IPS DF 6.9 (cell line): ENCODE measurements at regions not wholly inside any gene's neighbourhood (a gene's known extent, or its start where the extent isn't known, plus 50 kb on each side); places are given as distances from the start of the nearest gene placed in this dataset.
"Not testable (repeated sequence)": the region's sequence is repeated elsewhere in the genome, so short reads cannot be mapped to it uniquely, and the experiment has no call there.

Experiments used
- DNase-seq: peaks from one replicate; pipeline ENCODE4 v3.0.0-alpha.2; 2013; ENCODE audit warnings: low read depth, low spot score
- H3K27ac ChIP-seq: one replicate; pipeline ENCODE4 v1.5.1; 2013; ENCODE audit warnings: low read length, control low read depth
- H3K27me3 ChIP-seq: 2 replicates; pipeline ENCODE4 v1.6.1; 2013; ENCODE audit warnings: mild to moderate bottlenecking, low read length; ENCODE audit not compliant: control insufficient read depth, insufficient read depth
- H3K36me3 ChIP-seq: 2 replicates; pipeline ENCODE4 v1.6.1; 2013; ENCODE audit warnings: low read length; ENCODE audit not compliant: control insufficient read depth, insufficient read depth
- H3K4me1 ChIP-seq: 2 replicates; pipeline ENCODE4 v1.6.1; 2013; ENCODE audit warnings: low read length; ENCODE audit not compliant: control insufficient read depth, insufficient read depth
- H3K4me3 ChIP-seq: 2 replicates; pipeline ENCODE4 v1.5.1; 2013; ENCODE audit warnings: mild to moderate bottlenecking, low read length
- H3K9me3 ChIP-seq: 2 replicates; pipeline ENCODE4 v1.6.1; 2013; ENCODE audit warnings: low read length, inconsistent platforms; ENCODE audit not compliant: control insufficient read depth, insufficient read depth
- WGBS: extraction: QIAGEN DNeasy Blood & Tissue Kit; methylation state at CpG from one replicate; pipeline ENCODE4 v1.1.7; 2013; ENCODE audit warnings: mixed read lengths, missing lambda C conversion rate; ENCODE audit not compliant: insufficient read length, insufficient coverage; 5-methylcytosine and 5-hydroxymethylcytosine counted together

DNA sequence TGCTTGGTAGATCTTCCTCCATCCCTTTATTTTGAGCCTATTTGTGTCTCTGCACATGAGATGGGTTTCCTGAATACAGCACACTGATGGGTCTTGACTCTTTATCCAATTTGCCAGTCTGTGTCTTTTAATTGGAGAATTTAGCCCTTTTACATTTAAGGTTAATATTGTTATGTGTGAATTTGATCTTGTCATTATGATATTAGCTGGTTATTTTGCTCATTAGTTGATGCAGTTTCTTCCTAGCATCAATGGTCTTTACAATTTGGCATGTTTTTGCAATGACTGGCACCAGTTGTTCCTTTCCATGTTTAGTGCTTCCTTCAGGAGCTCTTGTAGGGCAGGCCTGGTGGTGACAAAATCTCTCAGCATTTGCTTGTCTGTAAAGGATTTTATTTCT lies 72.4 kb downstream of the HNRNPD start:
- H3K4me3 ChIP-seq, H3K4me1 ChIP-seq, H3K9me3 ChIP-seq, DNase-seq, H3K27me3 ChIP-seq, H3K27ac ChIP-seq, H3K36me3 ChIP-seq: not testable (repeated sequence)

GRCh38 chr4:82293304-82293703 lies 80.5 kb downstream of the HNRNPD start:
- H3K4me1 ChIP-seq = no peaks in the 10 kb centered on the region
- no peak overlapping the region for H3K27ac ChIP-seq
- H3K9me3 ChIP-seq = no peaks in the 10 kb centered on the region
- H3K36me3 ChIP-seq = no peaks in the 10 kb centered on the region
- no peak for DNase-seq
- H3K27me3 ChIP-seq = no peaks in the 10 kb centered on the region
- WGBS = no CpG with 5 or more reads among the region's 2 CpGs
- H3K4me3 ChIP-seq = no peak overlapping the region

- no peaks in the 10 kb centered on the region for H3K9me3 ChIP-seq
- no peak overlapping the region for H3K4me3 ChIP-seq
- no peaks in the 10 kb centered on the region for H3K36me3 ChIP-seq
- H3K27me3 ChIP-seq = no peaks in the 10 kb centered on the region
- no peak for DNase-seq
- H3K27ac ChIP-seq = no peak overlapping the region
- WGBS = no CpG with 5 or more reads among the region's 5 CpGs
- H3K4me1 ChIP-seq = peaks cover 2% of the 10 kb centered on the region; the same call in 1 of the 2 replicates
These were observed 86.1 kb downstream of the HNRNPD start for GRCh38 chr4:82287720-82288119.

- peaks cover 2% of the 10 kb centered on the region; the same call in 1 of the 2 replicates for H3K4me1 ChIP-seq
- no peaks in the 10 kb centered on the region for H3K27me3 ChIP-seq
- WGBS = no CpG with 5 or more reads among the region's 61 CpGs
- H3K9me3 ChIP-seq = no peaks in the 10 kb centered on the region
- H3K36me3 ChIP-seq = no peaks in the 10 kb centered on the region
- peak; percentile 94 for DNase-seq
- no peak overlapping the region for H3K27ac ChIP-seq
- peak overlapping the region; percentile 48; the same call in 1 of the 2 replicates for H3K4me3 ChIP-seq
These were observed 88.7 kb downstream of the HNRNPD start for GRCh38 chr4:82284858-82285805.

DNA sequence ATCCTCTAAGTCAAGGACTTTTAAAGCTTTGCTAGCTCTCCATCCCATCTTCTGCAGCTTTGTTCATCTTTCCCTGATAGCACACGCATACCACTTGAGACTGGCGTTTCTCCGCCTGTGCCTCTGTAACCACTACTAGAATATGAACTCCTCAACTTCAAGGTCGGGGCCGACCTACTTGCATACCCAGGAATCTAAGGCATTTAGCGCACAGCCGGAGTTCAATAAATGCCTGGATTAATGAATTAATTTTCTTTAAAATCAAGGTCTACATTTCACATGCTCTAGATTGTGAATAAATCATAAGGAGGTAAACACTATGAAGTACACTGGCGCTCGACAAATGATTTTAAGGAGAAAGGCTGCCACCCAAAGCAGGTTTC lies 89.3 kb downstream of the HNRNPD start:
- H3K27ac ChIP-seq = no peak overlapping the region
- H3K9me3 ChIP-seq = no peaks in the 10 kb centered on the region
- no peaks in the 10 kb centered on the region for H3K27me3 ChIP-seq
- H3K4me1 ChIP-seq = peaks cover 2% of the 10 kb centered on the region; the same call in 1 of the 2 replicates
- no peak for DNase-seq
- H3K4me3 ChIP-seq = peak overlapping the region; percentile 9; the same call in 1 of the 2 replicates
- no CpG with 5 or more reads among the region's 9 CpGs for WGBS
- H3K36me3 ChIP-seq = no peaks in the 10 kb centered on the region

- Histone ChIP-seq H3K27me3 (no peaks in the 10 kb centered on the region), H3K9me3 (no peaks in the 10 kb centered on the region), H3K27ac (no peak overlapping the region), H3K4me3 (no peak overlapping the region), H3K4me1 (peaks cover 2% of the 10 kb centered on the region; the same call in 1 of the 2 replicates), H3K36me3 (no peaks in the 10 kb centered on the region)
- no CpG with 5 or more reads among the region's 2 CpGs for WGBS
- no peak for DNase-seq
These were observed 90.9 kb downstream of the HNRNPD start for GRCh38 chr4:82282875-82283274.

- WGBS = no CpG with 5 or more reads among the region's 4 CpGs
- not testable (repeated sequence) for H3K27me3 ChIP-seq, H3K4me3 ChIP-seq, H3K36me3 ChIP-seq, H3K9me3 ChIP-seq, H3K27ac ChIP-seq, H3K4me1 ChIP-seq, DNase-seq
These were observed 94.2 kb downstream of the HNRNPD start for GRCh38 chr4:82279550-82279949.

DNA sequence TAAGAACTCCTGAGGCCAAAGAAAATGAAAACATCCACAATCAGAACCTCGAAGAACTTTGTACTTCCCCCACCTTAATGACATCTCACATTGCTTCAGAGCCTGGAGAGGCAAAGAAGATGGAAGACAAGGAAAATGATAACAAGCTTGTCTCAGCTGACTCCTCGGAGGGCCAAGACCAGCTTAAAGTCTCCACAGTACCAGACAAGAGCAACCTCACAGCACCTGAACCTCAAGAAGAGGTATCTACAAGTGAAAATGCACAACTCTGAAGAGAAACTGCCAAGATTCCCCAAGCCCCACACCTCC lies 97.5 kb downstream of the HNRNPD start:
- no peaks in the 10 kb centered on the region for H3K27me3 ChIP-seq
- 0 out of 2 replicates have a peak, but pooled peaks cover 1% of the 10 kb centered on the region for H3K4me1 ChIP-seq
- WGBS = no CpG with 5 or more reads among the region's 2 CpGs
- no peak for DNase-seq
- H3K9me3 ChIP-seq = no peaks in the 10 kb centered on the region
- H3K36me3 ChIP-seq = no peaks in the 10 kb centered on the region
- H3K4me3 ChIP-seq = no peak overlapping the region
- no peak overlapping the region for H3K27ac ChIP-seq

DNA sequence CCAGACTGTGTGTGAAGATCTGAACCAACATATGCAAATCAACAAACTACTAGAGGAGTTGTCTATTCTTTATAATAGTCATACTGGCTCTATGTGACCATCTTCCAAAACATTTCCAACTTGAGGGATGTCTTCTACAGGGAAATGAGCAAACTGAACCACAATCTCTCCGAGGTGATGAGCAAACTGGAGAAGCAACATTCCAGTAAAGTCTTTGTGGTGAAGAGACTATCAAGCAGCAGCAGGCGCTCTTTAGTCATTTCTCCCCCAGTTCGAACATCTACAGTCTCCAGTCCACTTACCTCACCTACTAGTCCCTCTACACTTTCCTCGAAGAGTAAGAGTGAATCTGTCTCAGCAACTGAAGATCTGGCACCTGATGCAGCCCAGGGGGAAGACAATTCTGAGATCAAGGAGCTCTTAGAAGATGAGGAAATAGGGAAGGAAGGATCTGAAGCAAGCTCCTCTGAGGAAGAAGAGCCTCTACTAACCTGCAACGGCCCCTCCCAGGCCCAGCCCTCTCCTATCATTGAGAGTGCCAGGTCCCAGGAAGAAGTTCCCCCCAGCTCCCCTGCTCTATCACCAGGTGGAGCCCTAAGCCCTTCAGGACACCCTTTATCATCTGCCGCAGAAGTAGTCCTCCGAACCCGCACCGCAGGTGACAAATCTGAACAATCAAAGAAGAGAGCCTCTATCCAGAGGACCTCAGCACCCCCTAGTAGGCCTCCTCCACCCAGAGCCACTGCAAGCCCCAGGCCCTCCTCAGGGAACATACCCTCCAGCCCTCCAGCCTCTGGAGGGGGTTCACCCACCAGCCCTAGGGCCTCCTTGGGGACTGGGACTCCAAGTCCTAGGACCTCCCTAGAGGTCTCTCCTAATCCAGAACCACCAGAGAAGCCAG lies 98.1 kb downstream of the HNRNPD start:
- WGBS = no CpG with 5 or more reads among the region's 9 CpGs
- no peak for DNase-seq

DNA sequence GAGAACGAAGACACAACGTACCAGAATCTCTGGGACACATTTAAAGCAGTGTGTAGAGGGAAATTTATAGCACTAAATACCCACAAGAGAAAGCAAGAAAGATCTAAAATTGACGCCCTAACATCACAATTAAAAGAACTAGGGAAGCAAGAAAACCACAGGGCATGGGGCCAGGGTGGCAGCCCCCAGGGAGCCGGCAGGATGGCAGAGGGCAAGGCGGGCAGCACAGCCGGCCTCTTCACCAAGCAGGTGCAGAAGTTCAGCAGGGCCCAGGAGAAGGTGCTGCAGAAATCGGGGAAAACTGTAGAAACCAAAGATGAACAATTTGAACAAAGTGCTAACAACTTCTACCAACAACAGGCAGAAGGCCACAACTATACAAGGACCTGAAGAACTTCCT lies 99.1 kb downstream of the HNRNPD start:
- not testable (repeated sequence) for H3K4me1 ChIP-seq, H3K9me3 ChIP-seq
- WGBS = no CpG with 5 or more reads among the region's 7 CpGs

More for the DNA sequence above, 98.1 kb downstream of the HNRNPD start:
- Histone ChIP-seq H3K27ac (no peak overlapping the region), H3K4me3 (no peak overlapping the region), H3K27me3 (no peaks in the 10 kb centered on the region), H3K4me1 (0 out of 2 replicates have a peak, but pooled peaks cover 1% of the 10 kb centered on the region), H3K9me3 (no peaks in the 10 kb centered on the region), H3K36me3 (no peaks in the 10 kb centered on the region)

More for the DNA sequence above, 99.1 kb downstream of the HNRNPD start:
- H3K27ac ChIP-seq, H3K36me3 ChIP-seq, H3K27me3 ChIP-seq, H3K4me3 ChIP-seq, DNase-seq: not testable (repeated sequence)
